GM20000 (cell line): ENCODE measurements at regions not wholly inside any gene's neighbourhood (a gene's known extent, or its start where the extent isn't known, plus 50 kb on each side); places are given as distances from the start of the nearest gene placed in this dataset.

Source experiments
- DNase-seq: peaks from one replicate; pipeline ENCODE4 v3.0.0; 2012; ENCODE audit warnings: low spot score
- TF ChIP-seq, protein P1 (sequence below): IDR thresholded peaks from 2 replicates; pipeline ENCODE4 v1.5.1; 2012; ENCODE audit warnings: mild to moderate bottlenecking, control low read depth; ENCODE audit errors: extremely low read depth, missing control alignments

DNA sequence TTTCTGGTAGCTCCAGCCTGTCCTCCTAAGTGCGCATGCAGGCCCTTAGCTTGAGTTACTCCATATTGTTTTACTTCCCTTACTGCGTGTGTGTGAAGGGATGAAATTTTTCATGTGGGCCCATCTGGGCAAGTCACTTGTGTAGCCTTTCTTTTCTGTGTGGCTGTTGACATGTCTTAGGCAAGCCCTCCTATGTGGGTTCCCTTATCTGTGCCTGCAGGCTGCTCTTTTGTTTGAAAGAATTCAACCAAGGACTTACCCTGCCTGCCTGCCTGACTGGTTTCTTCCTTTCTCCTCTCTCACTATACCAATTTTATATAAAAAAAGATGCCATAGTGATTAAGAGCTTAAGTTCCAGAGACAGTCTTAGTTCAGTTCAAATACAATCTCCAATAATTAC, 249.3 kb downstream of the ATG4C start:
- no peak for DNase-seq
- TF ChIP-seq, protein P1, sequence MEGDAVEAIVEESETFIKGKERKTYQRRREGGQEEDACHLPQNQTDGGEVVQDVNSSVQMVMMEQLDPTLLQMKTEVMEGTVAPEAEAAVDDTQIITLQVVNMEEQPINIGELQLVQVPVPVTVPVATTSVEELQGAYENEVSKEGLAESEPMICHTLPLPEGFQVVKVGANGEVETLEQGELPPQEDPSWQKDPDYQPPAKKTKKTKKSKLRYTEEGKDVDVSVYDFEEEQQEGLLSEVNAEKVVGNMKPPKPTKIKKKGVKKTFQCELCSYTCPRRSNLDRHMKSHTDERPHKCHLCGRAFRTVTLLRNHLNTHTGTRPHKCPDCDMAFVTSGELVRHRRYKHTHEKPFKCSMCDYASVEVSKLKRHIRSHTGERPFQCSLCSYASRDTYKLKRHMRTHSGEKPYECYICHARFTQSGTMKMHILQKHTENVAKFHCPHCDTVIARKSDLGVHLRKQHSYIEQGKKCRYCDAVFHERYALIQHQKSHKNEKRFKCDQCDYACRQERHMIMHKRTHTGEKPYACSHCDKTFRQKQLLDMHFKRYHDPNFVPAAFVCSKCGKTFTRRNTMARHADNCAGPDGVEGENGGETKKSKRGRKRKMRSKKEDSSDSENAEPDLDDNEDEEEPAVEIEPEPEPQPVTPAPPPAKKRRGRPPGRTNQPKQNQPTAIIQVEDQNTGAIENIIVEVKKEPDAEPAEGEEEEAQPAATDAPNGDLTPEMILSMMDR: no peak

DNA sequence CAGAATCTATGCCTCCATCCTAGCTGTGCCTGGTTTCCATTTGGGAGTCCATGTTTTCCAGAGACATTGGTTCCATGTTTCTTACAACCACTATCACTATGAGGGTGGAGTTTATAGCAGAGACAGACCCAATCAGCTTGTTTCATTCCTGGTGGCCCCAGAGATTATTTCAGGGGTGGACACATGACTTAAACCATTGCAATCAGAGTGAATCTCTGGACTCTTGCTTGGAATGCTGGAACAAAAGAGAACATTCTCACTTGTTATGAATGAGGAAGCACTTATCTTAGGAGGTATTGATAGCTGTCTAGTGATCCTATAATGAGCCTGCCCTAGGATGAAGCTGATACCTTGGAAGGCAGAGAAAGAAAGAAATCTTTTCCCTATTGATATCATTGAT, 250.3 kb downstream of the ATG4C start:
- no peak for DNase-seq
- TF ChIP-seq, protein P1: no peak

DNA sequence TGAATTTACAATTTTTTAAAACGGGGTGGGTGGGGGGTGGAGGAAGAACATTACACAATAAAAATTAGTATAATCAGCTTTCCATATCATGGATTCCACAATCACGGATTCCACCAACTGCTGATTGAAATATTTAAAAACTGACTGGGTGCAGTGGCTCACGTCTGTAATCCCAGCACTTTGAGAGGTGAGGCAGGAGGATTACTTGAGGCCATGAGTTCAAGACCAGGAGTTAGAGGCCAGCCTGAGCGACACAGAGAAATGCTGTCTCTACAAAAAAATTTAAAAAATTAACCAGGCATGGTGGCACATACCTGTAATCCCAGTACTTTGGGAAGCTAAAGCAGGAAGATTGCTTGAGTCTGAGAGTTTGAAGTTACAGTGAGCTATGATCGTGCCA, 254.7 kb downstream of the ATG4C start:
- no peak for DNase-seq
- TF ChIP-seq, protein P1: no peak

DNA sequence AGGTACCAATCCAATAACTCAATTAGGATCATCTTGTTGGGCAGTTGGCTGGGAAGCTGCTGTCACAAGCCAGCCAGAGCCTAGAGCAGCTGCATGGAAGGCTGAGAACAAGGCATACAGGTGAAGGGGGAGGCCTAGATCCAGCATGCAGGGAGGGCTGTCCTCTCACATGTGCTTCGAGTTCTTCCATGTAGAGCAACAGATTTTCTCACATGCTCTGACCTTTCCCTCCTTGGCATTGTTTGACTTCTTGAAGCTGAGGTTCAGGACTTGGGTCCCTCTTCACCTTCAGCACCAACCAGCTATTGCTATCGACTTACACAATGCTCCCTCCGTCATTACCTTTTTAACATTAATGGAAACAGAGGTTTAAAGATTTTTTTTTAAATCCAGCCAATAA, 257.7 kb downstream of the ATG4C start:
- no peak for DNase-seq
- TF ChIP-seq, protein P1: no peak

DNA sequence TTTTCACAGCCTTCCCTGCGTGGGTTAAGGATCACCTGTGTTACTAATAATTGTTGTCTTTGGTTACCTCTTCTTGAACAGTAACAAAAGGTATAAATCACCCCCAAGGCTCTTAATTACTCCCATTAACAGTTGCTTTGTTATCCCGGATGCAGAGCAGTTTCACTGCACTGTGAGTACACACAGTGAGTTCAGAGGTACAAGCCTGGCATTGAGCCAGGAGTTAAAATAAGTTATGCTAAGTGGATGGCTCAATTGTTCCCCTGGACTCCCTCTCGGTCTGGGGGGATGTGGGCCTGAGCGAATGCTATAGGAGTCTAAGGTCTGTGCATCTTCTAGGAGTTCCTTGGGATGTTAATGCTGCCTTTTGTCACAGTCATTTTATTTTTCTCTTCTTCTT, 258.3 kb downstream of the ATG4C start:
- TF ChIP-seq, protein P1: no peak
- no peak for DNase-seq

DNA sequence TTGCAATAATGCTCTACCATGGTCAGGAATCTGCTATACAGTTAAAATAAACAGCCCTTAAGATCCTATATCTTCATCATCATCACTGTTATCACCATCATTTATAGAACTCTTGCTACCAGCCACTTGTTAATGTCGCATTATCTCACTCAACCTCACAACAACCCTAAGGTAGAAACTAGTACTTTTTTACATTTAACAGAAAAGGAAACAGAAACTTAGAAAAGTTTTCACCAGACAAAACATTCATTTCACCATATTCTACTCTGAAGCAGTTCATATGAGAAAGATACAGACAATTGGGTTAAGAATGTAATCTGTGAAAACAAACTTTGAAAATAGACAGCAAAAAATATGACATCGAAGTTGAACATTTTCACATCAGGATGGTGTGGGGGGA, 262.6 kb downstream of the ATG4C start:
- DNase-seq: no peak
- TF ChIP-seq, protein P1: no peak

DNA sequence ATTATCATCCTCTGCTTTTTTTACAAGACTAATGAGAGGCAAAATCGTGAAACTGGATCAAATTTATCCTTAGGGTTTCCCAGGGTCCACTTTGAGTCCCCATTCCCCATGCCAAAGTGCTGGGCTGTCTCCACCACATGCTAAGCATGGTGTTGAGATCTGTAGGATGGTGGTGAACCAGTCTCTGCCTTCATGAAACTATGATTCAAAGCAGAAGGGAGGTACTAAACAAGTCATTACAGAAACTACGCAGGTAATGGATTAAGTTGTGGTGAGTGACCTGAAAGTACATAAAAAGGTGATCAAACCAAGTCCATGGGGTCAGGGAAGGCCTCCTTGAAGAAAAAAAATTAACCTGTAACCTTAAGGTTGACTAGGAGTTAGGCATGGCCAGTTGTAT, 265.2 kb downstream of the ATG4C start:
- DNase-seq: no peak
- TF ChIP-seq, protein P1: no peak
